ENCODE measurements at regions not wholly inside any gene's neighbourhood (a gene's known extent, or its start where the extent isn't known, plus 50 kb on each side); places are given as distances from the start of the nearest gene placed in this dataset.

GRCh38 chr14:85281921-85282320 lies 248.0 kb upstream of the FLRT2 start:
- DNase-seq = no peak

- no peak for DNase-seq
Observed at GRCh38 chr14:85288041-85288440, 241.9 kb upstream of the FLRT2 start.

- no peak for DNase-seq
Observed at GRCh38 chr14:85291731-85292130, 238.2 kb upstream of the FLRT2 start.

DNA sequence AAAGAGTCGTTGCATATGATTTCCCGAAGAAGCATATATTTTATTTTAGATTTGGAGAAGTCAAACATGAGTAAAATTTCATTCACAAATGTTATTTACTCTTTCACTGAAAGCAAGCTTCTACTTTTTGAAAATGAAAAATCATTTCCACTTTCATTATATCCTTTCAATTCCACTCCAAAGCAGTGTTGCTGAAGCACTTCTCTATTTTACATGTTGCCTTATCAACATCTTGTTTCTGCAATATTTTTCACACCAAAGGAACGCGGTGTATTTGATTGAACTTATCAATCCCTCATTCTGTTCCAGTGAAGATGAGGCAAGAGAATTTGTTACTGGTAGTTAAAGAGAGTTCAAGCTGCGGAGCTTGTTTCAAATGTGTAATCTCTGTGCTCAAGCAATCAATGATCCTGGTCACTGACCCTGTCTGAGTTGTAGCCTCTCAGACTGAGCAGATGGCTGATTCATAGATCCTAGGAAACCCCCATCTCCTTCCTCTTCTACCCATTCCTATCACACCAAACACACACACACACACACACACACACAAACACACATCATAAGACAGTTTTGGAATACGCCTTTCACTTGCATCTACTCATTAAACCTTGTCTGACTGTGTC lies 236.2 kb upstream of the FLRT2 start:
- DNase-seq = no peak

DNA sequence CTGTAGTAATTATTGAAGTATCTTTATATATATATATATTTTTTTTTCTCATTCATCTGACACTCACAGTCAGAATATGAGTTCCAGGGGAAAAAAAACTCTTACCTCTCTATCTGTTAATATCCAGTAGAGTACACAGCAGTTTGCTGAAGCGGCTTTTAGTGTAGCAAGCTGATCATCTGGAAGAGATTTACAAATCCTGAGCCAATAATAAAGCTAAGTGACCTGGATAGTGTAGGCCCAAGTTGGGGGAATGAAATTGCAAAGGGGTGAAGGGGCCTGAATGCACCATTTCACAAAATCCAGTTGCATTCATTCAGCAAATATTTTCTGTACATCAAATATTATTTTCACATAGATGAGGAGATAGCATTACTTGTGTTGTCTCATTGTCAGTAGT lies 234.6 kb upstream of the FLRT2 start:
- DNase-seq = no peak

DNA sequence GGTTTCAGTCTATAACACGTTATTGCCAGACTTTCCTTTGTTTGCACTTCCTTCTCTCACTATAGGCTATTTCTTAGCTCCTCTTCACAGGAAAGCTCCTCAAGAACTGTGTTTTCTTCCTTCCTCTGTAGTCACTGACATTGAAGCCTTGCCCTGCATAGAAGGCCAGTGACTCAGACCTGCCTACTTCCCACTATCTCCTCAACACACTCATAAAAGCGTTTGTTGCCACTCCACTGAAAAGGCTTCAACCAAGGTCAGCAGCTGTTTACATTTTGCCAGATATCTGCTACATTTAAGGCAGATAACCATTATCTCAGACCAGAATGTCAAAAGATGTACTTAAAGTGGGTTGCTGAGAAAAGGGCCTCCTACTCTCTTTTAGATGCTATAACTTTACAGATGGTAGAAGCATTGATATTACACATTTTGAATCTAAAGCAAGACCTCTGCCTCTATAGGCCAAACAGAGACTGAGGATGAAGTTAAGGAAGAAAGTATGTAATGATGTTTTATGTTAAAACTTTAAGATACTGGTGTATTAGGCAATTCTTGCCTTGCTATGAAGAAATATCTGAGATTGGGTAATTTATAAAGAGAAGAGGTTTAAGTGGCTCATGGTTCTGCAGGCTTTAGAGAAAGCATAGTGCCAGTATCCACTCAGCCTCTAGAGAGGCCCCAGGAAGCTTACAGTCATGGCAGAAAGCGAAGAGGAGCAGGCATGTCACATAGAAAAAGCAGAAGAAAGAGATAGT lies 233.3 kb upstream of the FLRT2 start:
- no peak for DNase-seq

DNA sequence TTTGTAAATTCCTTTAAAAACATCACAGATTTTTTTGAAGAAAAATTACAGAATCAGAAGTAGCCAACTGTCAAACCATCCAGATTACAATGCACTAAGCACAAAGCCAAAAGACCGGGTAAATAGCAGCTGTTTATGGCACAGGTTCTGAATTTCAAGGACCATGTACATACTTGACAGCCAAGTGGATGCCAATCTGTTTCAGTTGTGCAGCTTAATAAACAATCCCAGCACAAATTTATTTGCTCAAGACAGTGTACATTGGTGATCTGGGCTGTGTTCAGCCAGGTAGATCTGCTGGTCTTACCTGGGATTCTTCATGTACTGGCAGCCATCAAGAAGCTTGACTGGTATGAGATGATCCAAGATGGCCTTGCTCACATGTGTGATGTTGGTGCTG lies 229.8 kb upstream of the FLRT2 start:
- no peak for DNase-seq

- no peak for DNase-seq
Observed at GRCh38 chr14:85301506-85301905, 228.4 kb upstream of the FLRT2 start.

DNA sequence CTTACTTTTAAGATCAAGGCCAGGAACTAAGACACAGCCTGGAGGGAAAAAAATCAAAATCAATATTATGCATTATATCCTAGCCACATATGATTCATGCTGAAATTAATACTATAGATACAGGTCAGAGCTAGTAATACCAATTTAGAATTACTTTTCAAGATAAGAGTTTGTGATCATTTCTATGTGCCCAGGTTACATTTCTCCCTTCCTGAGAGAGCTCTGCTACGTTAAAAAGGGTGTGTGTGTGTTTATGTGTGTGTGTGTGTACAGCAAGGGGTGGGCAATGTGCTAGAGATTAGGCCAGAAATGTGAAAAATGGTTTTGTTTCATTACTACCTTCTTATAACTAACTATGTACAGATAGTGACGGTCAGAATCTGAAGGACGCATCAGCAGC lies 223.9 kb upstream of the FLRT2 start:
- no peak for DNase-seq

DNA sequence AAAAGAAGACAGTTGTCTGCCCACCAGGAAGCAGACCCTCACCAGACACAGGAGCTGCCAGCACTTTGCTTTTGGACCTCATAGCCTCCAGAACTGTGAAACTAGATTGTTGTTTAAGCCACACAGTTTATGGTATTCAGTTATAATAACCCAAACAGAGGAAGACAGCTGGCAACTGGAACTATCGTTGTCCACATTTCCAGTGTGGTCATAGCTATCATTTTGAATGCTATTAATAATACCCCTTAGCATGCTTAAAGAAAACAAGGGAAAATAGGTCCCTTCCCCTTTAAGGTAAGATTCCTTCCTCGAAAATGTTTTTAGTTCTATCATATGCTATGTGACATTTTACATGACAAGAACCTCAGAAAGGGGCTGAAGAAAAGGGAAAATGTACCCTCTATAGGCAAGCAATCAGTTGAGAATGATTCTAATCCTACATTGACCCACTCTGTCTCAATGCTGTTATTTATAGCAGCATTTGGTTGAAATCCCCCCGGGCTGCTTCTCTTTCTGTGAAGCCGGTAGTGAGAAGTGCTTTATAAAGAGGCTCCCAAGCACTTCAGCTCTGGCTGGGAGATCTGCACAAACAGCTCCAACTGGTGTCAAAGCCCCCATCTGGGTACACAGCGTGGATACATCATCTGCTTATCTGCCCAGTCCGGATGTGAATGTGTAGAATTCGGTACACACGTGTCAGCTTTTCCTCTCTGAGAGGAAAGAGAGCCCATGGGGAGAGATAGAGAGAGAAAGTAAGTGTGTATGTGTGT lies 221.2 kb upstream of the FLRT2 start:
- no peak for DNase-seq

GRCh38 chr14:85310491-85311272 lies 219.3 kb upstream of the FLRT2 start:
- DNase-seq = no peak

DNA sequence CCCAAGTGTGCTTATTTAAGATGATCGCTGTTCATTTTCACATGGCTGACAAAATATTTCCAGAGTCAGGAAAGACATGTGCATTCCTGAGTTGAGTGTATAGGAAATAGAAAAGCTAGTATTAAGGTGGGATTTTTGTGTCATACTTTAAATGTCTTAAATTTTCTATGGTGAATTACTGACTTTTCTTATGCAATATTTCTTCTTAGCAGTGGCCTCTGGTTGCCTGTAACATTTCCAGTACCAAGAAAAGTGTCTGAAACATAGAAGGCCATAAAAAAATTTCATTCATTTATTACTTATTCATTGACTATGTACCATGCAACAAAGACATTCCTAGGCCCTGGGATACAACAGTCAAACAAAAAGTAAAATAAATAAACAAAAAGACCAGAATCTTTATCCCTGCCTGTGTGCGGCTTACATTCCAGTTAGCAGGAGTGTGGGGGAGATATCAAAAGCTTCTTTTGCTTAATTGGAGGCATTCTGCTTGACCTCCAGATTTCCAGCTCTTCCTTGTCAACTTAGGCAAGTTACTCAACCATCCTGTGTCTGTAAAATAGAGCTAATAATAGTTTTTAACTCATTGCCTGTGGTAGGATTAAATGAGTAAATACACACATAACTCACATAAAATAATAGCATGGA lies 216.3 kb upstream of the FLRT2 start:
- no peak for DNase-seq

DNA sequence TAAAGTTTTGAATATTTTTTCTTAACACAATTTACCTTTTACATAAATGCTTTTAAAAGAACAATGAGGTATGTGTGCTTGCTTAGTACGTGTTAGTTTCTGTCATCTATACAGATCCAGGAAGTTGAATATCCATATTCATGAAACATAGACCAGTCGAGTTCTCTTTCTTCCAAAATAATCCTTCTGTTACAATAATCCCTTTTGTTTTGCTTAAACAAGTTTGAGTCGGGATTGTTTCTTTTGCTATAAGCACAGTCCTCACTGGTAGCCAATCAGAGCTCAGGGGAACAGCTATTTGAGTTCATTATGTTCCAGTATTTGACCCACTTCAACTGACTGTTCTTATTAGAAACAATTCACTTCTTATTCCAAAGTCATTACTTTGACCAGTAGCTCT lies 214.7 kb upstream of the FLRT2 start:
- no peak for DNase-seq

GRCh38 chr14:85315733-85316290 lies 214.1 kb upstream of the FLRT2 start:
- DNase-seq = no peak

GRCh38 chr14:85316701-85317410 lies 213.1 kb upstream of the FLRT2 start:
- DNase-seq = no peak

DNA sequence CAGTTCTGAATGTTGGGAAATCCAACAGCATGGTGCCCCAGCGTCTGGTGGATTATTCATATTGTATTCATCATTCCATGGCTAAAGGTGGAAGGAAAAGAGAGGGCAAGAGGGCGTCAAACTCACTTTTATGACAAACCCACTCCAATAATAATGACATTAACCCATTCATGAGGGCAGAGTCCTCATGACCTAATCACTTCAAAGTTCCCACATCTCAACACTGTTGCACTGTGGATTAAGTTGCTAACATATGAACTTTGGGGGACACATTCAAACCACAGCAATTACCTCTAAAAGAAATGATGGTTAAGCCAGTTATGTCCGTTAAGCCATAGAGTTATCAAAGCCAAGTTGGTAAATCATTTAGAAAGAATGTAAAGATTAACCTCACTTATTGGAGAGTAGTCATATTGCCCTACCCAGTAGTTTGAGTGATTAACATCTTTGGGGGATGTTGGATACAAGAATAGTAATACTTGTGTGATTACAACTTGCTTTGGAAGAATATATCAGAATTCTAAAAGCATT lies 212.4 kb upstream of the FLRT2 start:
- no peak for DNase-seq

- DNase-seq = no peak
Observed at GRCh38 chr14:85319101-85319500, 210.8 kb upstream of the FLRT2 start.

GRCh38 chr14:85319998-85320630 lies 209.8 kb upstream of the FLRT2 start:
- DNase-seq = no peak

DNA sequence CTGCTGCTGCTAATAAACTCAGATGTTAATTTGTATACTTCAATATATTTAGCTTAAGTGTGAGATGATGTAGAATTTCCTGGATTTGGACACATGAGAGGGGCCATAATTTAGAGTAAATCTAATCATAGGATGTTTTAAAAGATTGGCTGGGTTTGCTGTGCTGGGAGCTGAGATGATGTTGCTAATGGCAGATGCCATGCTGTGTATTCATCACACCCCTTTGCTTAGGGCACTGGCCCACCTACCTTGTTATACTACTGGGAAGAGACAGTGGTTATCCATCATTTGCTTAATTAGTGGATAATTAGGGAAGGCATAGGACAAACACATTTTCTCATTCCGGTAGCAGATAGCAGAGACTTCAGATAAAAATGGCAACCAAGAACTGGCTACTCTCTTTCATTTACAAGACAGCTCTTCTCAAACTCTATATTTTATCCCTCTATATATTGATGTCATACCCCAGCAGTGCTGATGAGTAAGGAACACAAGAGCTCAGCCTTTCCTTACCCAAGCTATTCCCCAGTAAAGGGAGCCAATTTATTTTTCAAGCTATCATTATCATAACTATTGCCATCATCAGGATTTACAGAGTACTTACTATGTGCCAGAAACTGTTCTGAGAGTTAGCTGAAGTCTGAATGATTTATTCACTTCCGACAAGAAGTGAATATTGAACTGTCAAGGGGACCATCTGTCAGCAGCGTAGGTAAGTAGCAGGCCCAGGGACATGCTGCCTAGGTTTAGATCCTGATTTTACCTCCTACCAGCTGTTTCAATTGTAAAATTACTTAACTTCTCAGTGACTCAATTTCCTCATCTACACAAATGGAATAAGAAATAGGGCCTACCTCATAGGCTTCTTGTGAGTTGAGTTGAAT lies 204.6 kb upstream of the FLRT2 start:
- no peak for DNase-seq

- no peak for DNase-seq
Observed at GRCh38 chr14:85332401-85332800, 197.5 kb upstream of the FLRT2 start.

All from activated effector memory CD4-positive, alpha-beta T cell treated with anti-CD3 and anti-CD28 coated beads, Interleukin-2, amount 50 U/mL, for 16 hours (primary cell).